ENCODE measurements at regions not wholly inside any gene's neighbourhood (a gene's known extent, or its start where the extent isn't known, plus 50 kb on each side); places are given as distances from the start of the nearest gene placed in this dataset.

GRCh38 chr13:58341318-58341717, 709.8 kb downstream of the PCDH17 start:
- H2AFZ ChIP-seq = no peak overlapping the region
- no peaks in the 10 kb centered on the region for H4K20me1 ChIP-seq (replicated peaks; ENCODE audit: insufficient read depth)
- no peaks in the 10 kb centered on the region for H3K27me3 Mint-ChIP-seq (ENCODE audit: insufficient read depth, low read depth, poor library complexity)
- H3F3A ChIP-seq (replicated peaks; ENCODE audit: low read depth) = no peaks in the 10 kb centered on the region
- peaks cover 9% of the 10 kb centered on the region; the same call in 2 of the 3 replicates for H3K4me1 Mint-ChIP-seq
- no peaks in the 10 kb centered on the region for H3K27me3 ChIP-seq (ENCODE audit: insufficient read depth)
- H3K36me3 ChIP-seq (ENCODE audit: insufficient read depth) = no peaks in the 10 kb centered on the region; the same call in 1 of the 2 replicates
- TF ChIP-seq EZH2 (IDR thresholded peaks at IDR 0.05; ENCODE audit: low read depth, unreplicated experiment) = no peak
- no peak for TF ChIP-seq ZNF114 (CRISPR knock-in tag; IDR thresholded peaks at IDR 0.05)
- TF ChIP-seq CREB1 (CRISPR knock-in tag; IDR thresholded peaks at IDR 0.05; ENCODE audit: low read depth) = no peak
- TF ChIP-seq ETS1 (IDR thresholded peaks at IDR 0.05) = no peak
- TF ChIP-seq CTCF (conservative IDR thresholded peaks at IDR 0.05; ENCODE audit: low read depth in 2 of 2) = no peak
- no peak for TF ChIP-seq EZH2phosphoT487 (IDR thresholded peaks at IDR 0.05; ENCODE audit: unreplicated experiment)
- no peak for TF ChIP-seq JUNB (IDR thresholded peaks at IDR 0.05; ENCODE audit: unreplicated experiment)
- no peak for TF ChIP-seq REST (IDR thresholded peaks at IDR 0.05; ENCODE audit: unreplicated experiment)
- no peaks in the 10 kb centered on the region for H3K36me3 Mint-ChIP-seq (ENCODE audit: low read depth)
- ATAC-seq (no peak), DNase-seq (ENCODE audit: low spot score) (no peak)
- peaks cover 4% of the 10 kb centered on the region; the same call in 1 of the 2 replicates for H3K4me1 ChIP-seq (ENCODE audit: insufficient read depth)
- no peaks in the 10 kb centered on the region for H3K79me2 ChIP-seq (replicated peaks; ENCODE audit: insufficient read depth)
- peaks cover 5% of the 10 kb centered on the region; the same call in 1 of the 3 replicates for H3K9me3 Mint-ChIP-seq
- no peak overlapping the region for H3K27ac Mint-ChIP-seq
- no peak overlapping the region for H3K4me3 Mint-ChIP-seq
- peaks cover 3% of the 10 kb centered on the region; the same call in 1 of the 2 replicates for H3K9me2 ChIP-seq (ENCODE audit: insufficient read depth)
- H3K27ac ChIP-seq (ENCODE audit: low read depth) = no peak overlapping the region
- H3K4me3 ChIP-seq = no peak overlapping the region
- no peak overlapping the region for H3K4me2 ChIP-seq

- Histone ChIP-seq H3K9me2 (ENCODE audit: insufficient read depth) (0 out of 2 replicates have a peak, but pooled peaks cover 3% of the 10 kb centered on the region), H3K79me2 (replicated peaks; ENCODE audit: insufficient read depth) (no peaks in the 10 kb centered on the region), H4K20me1 (replicated peaks; ENCODE audit: insufficient read depth) (no peaks in the 10 kb centered on the region), H2AFZ (peak overlapping the region; percentile 29; the same call in 1 of the 2 replicates), H3K27me3 (ENCODE audit: insufficient read depth) (no peaks in the 10 kb centered on the region), H3K27ac (ENCODE audit: low read depth) (no peak overlapping the region), H3K4me2 (no peak overlapping the region), H3K4me3 (no peak overlapping the region), H3K36me3 (ENCODE audit: insufficient read depth) (no peaks in the 10 kb centered on the region; the same call in 1 of the 2 replicates), H3K4me1 (ENCODE audit: insufficient read depth) (peaks cover 4% of the 10 kb centered on the region; the same call in 1 of the 2 replicates), H3F3A (replicated peaks; ENCODE audit: low read depth) (no peaks in the 10 kb centered on the region)
- Mint-ChIP-seq H3K27me3 (ENCODE audit: insufficient read depth, low read depth, poor library complexity) (no peaks in the 10 kb centered on the region), H3K27ac (no peak overlapping the region), H3K36me3 (ENCODE audit: low read depth) (no peaks in the 10 kb centered on the region), H3K4me3 (no peak overlapping the region), H3K9me3 (peaks cover 5% of the 10 kb centered on the region; the same call in 1 of the 3 replicates), H3K4me1 (peaks cover 9% of the 10 kb centered on the region; the same call in 2 of the 3 replicates)
- ATAC-seq (no peak), DNase-seq (ENCODE audit: low spot score) (no peak)
- TF ChIP-seq ZNF331 (CRISPR knock-in tag; IDR thresholded peaks at IDR 0.05; ENCODE audit: low read depth) (no peak), NANOG (IDR thresholded peaks at IDR 0.05; ENCODE audit: borderline replicate concordance) (no peak), POLR2AphosphoS5 (IDR thresholded peaks at IDR 0.05; ENCODE audit: low read depth) (no peak), EZH2 (IDR thresholded peaks at IDR 0.05; ENCODE audit: low read depth, unreplicated experiment) (no peak), EZH2phosphoT487 (IDR thresholded peaks at IDR 0.05; ENCODE audit: unreplicated experiment) (no peak)
These were observed 711.5 kb downstream of the PCDH17 start for GRCh38 chr13:58343076-58343475.

All from GM23338 (cell line).